Stimulated activated CD8-positive, alpha-beta memory T cell treated with anti-CD3 and anti-CD28 coated beads, Interleukin-15, amount 100 ng/mL, for 48 hours (primary cell): ENCODE measurements at regions not wholly inside any gene's neighbourhood (a gene's known extent, or its start where the extent isn't known, plus 50 kb on each side); places are given as distances from the start of the nearest gene placed in this dataset.

ENCODE experiments used
- DNase-seq, 2 donors: peaks; one replicate each; pipeline ENCODE4 v3.0.0-alpha.2; 2020; ENCODE audit warnings: low read depth in 2 of 2

GRCh38 chr15:29917600-29918597 lies 95.6 kb upstream of the TJP1 start:
- no peak for DNase-seq

- DNase-seq = no peak
Measured at GRCh38 chr15:29914511-29914926, 92.3 kb upstream of the TJP1 start.

DNA sequence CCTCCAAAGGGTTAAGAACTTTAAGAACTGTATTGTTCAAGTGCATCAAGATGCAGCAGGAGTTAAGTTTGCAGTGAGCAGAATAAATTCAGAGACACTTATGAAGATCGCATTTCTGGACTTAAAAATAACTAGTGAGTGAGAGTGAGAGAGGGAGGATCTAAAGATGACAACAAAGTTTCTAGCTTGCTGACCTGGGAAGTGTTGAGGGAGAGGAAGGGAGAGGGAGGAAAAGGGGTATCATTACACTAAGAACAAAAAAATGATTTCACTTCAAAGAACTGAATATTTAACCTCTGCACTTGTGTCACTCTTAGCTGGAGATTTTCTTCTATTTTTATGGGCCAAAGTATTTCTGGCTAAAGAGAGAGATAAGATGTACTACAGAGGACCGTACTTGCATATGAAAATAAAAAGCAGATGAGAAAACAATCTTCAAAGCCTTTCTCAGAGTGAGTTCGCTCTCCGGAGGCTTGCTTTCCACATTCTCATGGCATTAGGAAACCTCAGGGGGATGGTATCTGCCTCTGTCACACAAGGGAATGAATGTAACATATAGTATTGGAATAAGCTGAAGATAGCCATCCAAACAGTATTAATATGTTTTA lies 91.4 kb upstream of the TJP1 start:
- DNase-seq = no peak

DNA sequence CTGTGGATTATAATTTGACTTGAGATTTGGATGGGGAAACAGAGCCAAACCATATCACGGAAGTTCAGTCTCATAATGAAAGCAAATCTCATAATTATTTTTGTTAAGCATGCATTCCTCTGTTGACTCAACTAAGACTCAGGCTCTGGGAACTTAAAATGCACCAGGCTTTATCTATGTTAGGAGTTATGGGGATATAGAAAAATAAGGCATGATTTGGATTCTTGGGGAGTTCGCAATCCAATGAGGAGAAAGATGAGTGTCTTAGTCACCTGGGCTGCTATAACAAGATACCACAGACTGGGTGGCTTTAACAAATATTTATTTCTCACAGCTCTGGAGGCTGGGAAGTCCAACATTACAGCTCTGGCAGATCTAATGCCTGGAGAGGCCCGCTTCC lies 89.4 kb upstream of the TJP1 start:
- DNase-seq = no peak

GRCh38 chr15:29910068-29910467 lies 87.8 kb upstream of the TJP1 start:
- no peak for DNase-seq

DNA sequence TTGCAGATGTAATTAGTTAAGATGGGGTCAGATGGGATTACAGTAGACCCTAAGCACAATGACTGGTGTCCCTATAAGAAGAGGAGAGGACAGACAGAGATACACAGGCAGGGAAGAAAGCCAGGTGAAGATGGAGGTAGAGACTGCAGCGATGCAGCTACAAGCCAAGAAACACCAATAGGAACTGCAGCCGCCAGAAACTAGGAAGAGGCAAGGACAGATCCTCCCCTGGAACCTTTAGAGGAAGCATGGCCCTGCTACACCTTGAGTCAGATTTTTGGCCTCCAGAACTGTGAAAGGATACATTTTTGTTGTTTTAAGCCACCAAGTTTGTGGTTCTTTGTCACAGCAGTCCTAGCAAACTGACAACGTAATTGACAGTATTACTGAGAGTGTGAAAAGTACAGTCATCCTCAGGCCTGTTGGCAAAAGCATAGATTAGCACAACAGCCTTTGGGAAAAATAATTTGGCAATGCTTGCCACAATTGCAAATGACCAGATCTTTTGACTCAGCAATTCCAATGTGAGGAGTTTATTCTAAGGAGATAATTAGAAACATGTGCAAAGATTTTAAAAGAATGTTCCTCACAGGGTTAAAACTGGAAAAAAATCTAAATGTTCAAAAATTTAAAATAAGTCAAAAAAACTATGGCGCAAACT lies 82.6 kb upstream of the TJP1 start:
- DNase-seq = no peak

DNA sequence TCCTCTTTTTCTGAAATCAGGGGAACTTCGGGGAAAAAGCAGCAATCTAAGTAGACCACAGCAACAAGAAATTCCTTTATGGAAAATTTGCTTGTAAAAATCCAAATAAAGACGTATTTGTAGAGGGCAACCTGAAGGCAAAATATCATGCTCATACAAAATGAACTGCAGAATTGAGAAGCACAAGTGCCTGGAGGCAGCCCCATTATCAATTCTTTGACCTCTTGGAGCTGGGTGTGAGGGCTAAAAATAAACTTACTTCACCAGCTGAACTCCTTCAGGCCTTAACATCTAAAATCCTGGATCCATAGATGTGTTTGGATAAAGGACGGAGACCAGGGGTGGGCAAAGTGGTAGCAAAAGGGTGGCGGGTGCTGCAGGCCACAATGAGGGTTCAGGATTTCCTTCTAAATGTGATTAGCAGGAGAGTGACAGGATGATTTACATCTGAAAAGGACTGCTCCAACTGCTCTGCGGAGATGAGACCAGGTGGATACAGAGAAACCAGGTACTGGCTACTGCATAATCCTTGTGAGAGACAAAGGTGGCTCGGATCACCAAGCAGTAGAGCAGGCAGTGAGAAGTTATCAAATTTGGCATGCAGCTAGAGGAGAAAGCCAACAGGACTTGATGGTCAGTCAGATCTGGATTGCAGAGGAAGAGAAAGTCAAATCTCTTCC lies 81.7 kb upstream of the TJP1 start:
- no peak for DNase-seq

- DNase-seq = no peak
Measured at GRCh38 chr15:29903028-29903427, 80.8 kb upstream of the TJP1 start.

- no peak for DNase-seq
Measured at GRCh38 chr15:29900237-29901189, 78.2 kb upstream of the TJP1 start.

GRCh38 chr15:29896062-29896461 lies 73.8 kb upstream of the TJP1 start:
- DNase-seq = no peak

- DNase-seq = no peak
Measured at GRCh38 chr15:29891096-29891457, 68.8 kb upstream of the TJP1 start.

- DNase-seq = no peak
Measured at GRCh38 chr15:29890336-29891095, 68.2 kb upstream of the TJP1 start.

GRCh38 chr15:29889542-29890329 lies 67.5 kb upstream of the TJP1 start:
- DNase-seq = no peak

GRCh38 chr15:29888646-29889045 lies 66.4 kb upstream of the TJP1 start:
- no peak for DNase-seq

DNA sequence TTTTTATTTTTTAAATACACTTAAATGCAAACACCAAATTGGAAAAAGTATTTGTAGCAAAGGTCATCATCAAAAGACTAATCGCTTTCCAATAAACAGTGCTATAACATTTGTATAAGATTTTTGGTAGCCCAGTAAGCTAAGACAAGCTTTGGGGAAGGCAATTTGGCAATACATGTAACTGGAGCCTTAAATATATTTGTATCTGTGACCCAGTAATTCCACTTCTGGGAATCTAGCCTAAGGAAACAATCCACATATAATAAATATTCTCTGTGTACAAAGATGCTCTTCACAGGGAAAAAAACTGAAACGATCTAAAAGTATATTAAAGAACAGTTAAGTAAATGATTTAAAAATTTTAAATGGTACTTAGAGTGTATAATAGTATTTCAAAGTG lies 65.5 kb upstream of the TJP1 start:
- no peak for DNase-seq

- DNase-seq = no peak
Measured at GRCh38 chr15:29885183-29885582, 62.9 kb upstream of the TJP1 start.

- DNase-seq = no peak
Measured at GRCh38 chr15:29883126-29883525, 60.9 kb upstream of the TJP1 start.

DNA sequence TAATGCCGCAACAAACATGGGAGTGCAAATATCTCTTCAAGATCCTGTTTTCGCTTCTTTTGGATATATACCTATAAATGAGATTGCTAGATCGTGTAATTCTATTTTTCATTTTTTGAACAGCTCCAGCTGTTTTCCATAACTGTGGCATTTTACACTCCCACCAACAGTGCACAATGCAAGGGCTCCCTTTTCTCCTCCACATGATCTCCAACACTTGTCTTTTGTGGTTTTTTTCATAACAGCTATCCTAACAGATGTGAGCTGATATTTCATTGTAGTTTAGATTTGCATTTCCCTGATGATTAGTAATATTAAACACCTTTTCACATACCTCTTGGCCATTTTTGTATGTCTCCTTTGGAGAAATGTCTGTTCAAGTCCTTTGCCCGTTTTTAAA lies 58.6 kb upstream of the TJP1 start:
- DNase-seq = no peak

DNA sequence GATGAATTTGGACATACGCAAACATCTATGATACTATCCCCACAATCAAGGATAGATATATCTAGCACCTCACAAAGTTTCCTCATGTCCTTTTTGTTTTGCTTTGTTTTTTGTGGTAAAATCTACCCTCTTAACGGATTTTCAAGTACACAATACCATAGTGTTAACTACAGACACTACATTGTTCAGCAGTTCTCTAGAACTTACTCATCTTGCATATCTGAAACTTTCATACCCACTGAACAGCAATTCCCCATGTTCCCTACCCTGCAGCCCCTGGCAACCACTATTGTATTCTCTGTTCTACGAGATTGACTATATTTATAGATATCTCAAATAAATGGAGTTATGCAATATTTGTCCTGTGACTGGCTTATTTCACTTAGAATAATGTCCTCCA lies 58.1 kb upstream of the TJP1 start:
- DNase-seq = no peak
